Anterior cingulate cortex (tissue), 58 donors: ENCODE measurements at regions not wholly inside any gene's neighbourhood (a gene's known extent, or its start where the extent isn't known, plus 50 kb on each side); places are given as distances from the start of the nearest gene placed in this dataset.
A peak's percentile ranks its signal among the peaks of the same experiment; 100 is the strongest.

Experiments used
- DNase-seq, 58 donors: peaks; one replicate each; lab custom pipeline; 2025; lab: John Stamatoyannopoulos, UW

DNA sequence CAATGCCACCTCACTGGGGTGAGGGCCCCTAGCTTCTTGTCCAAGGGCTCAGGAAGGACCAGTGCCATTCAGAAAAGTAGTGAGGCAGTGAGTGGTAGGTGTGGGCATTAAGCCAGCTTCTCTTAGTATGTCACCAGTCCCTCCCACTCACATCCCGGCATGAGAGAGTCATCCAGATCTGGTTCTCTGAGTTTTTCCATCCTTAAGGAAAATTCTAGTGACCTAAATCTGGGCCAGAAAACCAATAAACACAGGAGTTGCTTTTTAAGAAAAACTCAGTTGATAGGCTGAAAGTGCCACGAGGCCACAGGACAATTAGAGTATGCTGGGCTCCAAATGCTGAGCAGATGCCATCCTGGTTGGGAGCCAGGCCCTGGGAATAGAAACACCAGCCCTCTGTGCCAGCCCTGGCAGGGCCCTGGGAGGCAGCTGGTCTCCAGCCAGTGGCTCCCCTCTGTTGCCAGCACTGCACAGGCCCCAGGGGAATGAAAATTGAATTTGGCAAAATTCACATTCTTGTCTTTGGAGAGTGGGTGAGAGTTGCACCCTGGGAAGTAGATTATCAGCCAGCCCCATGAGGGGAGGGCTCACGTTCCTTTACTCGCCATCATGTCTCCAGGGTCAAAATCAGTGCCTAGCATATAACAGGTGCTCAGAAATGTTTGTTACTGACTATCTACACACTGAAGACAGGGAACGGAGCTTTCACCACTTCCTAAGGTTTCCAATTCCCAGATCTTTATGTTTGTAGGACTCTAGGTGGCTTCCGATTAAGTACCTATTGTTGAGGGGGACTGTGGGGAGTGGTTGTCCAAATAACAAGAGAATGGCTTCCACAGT lies 52.8 kb downstream of the FAM43A start:
- peak in 57 of 58 donors; percentile 25 to 93 (median 81) for DNase-seq

DNA sequence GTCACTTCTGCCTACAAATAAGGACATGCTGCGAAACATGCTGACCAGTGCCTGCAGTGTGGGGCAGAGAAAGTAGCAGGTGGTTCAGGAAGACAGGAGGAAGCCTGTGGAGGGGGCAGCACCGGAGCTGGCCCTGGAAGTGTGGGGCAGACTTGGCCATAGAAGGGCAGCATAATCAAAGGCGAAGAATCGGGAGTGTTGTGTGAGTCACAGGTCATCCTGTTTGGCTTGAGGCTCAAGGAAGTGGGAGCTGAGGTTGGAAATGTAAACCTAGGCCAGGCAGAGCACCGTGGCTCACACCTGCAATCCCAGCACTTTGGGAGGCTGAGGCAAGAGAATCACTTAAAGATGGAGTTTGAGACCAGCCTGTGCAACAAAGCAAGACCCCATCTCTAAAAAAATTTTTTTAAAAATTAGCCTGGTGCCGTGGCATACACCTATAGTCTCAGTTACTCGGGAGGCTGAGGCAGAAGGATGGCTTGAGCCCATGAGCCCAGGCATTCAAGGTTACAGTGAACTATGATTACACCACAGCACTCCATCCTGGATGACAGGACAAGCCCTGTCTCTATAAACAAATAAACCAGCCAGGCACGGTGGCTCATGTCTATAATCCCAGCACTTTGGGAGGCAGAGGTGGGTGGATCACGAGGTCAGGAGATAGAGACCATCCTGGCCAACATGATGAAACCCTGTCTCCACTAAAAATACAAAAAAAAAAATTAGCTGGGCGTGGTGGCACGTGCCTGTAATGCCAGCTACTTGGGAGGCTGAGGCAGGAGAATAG lies 54.0 kb downstream of the FAM43A start:
- no peak for DNase-seq

DNA sequence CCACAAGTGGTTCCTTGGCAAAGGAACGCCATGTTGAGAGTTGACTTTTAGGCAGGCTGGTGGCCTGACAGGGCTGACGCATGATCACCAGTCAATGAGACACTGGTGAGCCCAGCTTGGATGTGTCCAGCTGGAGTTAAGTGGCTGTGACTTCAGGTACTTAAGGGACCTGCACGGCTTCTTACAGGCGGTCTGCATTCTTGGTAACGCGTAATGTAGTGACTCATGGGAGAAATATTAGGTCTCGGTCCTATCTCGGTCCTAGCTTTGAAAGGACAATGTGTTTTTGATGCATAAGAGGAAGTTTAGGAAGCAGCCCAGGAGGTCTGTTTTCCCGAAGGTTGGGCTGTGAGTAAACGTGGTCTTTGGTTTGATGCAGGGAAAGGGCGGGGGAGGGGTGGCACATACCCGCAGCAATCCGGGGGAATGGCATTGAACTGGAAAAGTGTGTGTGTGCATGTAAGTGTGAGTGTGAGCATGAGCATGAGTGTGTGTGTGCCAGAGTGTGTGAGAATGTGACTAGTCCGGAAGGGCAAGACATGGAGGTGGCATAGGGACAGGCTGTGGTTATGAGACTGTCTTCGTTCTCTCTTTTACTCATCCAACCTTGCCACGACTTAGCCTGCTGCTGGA lies 55.3 kb downstream of the FAM43A start:
- DNase-seq, result no peak

DNA sequence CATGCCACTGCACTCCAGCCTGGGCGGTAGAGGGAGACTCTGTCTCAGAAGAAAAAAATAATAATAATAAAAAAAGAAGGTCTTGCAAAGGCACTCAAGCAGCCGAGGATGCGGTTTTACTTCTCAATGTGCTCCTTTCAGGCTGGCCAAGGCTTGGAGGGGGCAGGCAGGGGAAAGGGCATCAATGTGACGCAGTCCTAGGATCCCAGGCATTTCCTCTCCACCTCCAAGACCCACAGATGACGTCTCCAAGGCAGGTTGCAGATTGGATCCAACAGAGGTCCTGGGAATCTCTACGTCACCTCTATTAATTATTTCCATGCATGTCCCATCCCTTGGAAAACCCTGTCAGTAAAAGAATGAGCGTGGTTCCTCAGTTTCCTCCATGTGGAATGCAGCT lies 56.2 kb downstream of the FAM43A start:
- DNase-seq, result no peak

DNA sequence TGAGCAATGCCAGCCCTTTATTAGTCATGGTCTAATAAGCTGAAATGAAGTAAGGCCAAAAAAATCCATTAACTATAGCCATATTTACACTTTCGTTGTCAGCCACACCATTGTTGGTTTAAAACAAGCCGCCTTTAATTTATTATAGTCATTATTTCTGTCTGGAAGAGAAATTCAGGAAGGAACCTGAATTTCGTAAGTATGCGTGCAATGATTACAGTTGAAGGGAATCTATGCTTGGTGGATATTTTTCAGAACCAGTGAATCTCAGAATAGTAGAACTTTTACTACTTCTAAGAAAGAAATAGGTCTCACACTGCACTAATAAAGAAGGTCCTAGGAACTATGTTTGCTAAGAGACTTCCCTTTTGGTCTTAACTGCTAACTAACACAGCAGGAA lies 59.1 kb downstream of the FAM43A start:
- DNase-seq, result no peak

DNA sequence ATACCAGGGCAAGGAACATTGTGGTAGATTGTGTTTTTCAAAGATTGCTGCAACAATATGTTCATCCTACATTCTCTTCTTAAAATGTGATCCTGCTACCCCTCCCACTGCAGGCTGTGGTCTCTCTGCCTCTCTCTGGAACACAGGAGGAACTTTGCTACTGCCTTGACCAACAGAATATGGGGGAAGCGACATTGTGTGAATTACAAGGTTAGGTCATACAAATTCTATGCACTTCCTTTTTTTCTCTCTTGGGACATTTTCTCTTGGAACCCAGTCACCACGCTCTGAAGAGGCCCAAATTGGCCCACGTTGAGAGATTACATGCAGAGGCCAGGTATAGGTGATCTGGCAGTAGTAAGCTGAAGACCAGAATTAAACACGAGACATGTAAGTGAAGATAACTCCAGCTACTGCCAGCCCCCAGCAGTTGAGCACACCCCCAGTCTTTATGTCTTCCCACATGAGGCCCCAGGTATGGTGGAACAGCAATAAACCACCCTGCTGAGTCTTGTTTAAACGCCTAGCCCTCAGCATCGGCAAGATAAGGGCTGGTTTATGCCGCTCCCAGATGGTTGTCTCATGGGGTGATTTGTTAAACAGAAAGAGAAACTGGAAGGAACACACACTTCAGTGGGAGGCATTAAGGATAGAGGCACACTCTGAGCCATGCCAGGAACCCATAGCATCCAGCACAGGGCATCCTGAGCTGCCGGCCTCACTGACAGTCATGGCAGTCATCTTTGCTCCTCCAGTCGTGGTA lies 59.9 kb downstream of the FAM43A start:
- DNase-seq, result no peak

DNA sequence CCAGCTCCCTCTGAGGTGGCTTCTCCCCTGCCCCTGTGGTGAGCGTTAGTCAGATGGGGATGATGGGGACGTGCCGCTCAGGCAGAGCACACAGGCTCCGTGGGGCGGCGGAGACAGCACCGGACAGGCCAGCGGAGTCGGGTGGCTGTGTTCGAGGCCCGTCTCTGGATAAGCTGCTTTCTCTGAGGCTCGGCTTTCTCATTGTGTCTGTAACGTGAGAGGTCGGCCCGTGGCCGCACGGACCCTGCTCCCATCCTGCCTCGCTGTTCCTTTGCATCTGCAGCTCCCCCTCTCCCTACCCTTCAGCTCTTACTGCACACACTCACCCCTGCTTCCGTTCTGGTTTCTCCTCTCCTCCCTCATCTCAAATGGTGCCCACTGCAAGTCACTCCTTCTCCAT lies 62.5 kb downstream of the FAM43A start:
- DNase-seq, result no peak

DNA sequence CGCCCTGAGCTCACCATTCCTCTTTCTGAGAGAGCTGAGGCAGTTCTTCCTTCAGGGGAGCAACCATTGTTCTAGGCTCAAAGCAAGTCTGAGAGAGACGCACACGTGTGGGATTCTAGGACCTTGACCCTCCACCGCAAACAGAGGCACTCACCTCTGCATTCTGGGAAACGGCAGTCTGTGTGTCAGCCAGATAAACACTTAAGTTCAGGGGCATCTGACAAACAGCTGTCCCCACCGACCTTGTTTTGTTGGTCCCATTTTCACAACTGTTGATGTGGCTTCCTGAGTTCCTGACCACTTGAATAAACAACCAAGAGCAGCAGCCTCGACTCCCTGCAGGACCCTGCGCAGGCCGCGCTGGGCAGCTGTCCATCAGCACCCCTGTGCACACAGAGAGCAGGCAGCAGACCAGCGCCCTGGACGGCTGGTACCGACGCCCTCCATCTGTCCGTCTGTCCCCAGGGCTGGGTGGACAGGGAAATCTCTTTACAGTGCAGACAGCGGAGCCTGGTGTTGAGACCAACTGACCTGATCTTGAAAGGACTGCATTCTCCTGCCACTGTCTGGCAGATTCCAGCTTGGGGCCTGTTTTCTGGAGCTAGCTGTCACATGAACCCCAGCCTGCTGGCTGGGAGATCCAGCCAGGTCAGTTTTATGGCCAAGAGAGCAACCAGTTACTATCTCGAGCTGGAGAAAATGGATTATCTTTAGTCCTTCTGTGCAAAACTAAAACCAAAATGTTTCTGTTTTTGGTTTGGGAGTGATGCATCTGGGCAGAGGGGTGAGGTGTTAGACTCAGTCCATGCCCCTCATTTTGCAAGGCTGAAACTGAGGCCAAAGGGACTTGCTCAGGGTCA lies 64.2 kb downstream of the FAM43A start:
- peak in 8 of 58 donors; percentile 3 to 41 (median 18) for DNase-seq

DNA sequence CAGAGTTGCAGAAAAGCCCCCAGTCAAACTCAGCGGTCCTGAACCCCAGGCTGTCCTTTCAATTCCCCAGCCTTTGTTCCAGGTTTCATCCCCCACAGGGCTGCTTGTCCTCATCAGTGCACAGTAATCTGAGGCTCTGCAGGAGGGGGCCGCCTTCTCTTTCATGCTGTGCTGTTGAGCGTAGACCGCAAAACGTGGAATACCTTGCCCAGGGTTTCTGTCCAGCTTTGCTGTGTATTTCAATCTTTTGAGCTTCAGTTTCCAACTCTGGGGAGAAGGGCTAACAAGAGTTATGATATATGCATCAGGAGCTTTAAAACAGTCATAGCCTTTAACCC lies 64.8 kb downstream of the FAM43A start:
- no peak for DNase-seq

DNA sequence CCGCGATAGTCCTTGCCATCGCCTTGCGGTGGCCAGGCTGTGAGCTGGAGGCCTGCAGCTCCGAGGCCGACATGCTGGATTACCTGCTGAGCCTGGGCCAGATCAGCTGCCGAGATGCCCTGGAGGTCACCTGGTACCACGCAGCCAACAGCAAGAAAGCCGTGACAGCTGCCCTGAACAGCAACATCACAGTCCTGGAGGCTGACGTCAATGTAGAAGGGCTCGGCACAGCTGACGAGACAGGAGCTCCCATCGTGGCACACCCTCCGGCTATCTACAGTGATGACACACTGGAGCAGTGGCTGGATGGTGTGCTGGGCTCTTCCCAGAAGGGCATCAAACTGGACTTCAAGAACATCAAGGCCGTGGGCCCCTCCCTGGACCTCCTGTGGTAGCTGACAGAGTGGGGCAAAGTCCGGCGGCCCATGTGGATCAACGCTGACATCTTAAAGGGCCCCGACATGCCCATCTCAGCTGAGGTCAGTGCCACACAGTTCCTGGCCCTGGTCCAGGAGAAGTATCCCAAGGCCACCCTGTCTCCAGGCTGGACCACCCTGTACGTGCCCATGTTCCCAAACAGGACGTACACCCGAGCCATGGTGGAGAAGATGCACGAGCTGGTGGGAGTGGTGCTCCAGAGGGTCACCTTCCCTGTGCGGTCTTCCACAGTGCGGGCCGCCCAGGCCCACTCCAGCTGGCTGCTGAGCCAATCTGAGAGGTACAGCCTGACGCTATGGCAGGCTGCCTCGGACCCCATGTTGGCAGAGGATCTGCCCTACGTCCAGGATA lies 70.2 kb downstream of the FAM43A start:
- DNase-seq, result no peak

DNA sequence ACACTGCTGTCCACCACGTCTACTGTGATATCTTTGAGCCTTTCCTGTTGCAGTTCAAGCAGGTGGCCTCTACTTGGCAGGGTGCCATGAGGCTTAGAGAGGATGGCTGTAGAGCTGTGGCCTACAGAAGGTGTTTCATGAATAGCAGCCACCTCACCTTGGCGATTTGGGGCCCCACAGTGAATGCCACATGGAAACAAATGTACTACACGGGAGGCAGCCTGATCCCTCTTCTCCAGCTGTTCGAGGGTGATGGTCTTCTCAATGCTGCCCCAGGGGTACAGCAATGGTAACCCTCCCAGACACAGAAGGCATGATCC lies 70.7 kb downstream of the FAM43A start:
- DNase-seq, result peak in 2 of 58 donors; percentile 12 to 43

DNA sequence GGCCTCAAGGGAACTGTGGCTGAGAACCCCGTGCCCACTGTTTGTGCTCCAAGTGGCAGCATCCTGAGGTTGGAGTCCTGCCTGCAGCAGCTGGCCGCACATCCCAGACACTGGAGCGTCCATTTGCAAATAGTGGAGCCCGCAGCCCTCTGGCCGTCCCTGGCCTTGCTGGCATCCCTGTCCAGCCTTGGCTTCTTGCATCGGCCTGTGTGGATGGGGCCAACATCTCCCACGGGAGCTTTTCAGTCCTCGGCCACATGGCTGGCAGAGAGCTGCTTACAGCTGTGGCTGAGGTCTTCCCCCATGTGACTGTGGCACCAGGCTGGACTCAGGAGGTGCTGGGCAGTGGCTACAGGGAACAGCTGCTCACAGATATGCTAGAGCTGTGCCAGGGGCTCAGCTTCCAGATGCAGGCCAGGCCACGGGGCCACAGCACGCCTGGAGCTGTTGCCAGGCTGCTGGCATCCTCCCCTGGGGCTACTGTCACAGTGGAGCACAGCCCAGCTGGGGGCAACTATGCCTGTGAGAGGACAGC lies 71.2 kb downstream of the FAM43A start:
- peak; percentile 16 to 99 (median 86) for DNase-seq

DNA sequence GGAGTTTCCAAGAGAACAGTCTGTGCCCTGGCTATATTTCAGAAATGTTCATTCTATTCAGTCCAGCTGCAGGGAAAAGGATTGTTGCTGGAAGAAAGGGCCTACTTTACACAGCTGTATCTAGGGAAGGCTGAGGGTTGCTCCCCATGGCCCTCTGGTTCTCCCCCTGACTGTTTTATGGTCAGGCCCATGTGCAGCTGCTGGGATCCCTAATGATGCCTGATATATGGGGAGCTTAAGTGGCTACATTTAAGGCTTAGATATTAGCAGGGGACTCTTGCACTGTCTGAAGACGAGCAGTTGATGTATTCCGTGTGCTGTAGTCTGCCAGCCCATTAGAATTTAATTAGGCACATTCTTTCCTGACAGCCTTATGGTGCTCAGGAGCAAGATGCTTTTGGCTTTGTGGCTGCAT lies 72.0 kb downstream of the FAM43A start:
- peak in 17 of 58 donors; percentile 5 to 65 (median 20) for DNase-seq

DNA sequence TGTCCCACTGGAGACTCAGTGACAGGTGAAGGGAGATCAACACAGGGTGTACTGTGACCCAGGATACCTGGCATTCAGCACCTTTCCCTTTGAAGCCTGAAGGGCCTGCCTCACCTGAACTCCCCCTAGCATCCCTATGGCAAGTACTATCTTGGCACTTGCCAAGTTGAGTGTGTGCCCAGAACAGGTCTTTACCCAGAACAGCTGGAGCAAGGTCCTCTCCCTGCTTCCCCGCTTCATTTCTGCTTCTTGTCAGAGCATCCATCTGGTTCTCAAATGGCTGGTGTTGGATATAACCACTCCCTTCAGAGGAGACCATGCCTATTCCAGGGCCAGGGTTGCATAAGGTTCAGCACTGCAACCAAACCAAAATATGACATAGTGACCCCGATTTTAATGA lies 73.0 kb downstream of the FAM43A start:
- DNase-seq, result no peak

DNA sequence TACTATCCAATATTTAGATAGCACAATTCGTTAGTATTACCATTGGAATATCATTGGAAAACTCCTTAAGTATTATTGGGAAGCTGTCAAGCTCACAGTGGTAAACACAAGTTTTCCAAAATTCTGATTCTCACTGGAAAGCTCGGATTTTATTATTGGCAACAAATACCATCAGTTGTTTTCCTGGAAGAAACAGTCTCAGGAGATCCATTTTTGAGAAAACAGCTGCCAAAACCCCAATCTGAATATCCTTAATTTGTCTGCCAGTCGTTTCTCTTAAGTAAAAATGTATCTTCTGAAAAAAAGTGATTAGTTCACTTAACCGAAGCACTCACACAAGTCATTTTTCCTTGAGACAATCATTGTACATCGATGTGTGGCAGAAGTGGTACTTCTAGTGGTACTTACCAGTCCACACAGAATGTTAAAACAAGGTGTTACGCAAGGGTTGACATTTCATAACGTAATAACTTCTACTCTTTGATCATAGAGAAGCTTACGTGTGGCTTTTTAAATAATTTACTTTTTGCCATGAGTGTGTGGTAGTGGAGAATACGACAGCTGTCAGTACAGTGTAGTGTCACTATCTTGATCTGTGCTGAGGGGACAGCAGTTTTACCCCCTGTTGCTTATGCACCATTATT lies 74.9 kb downstream of the FAM43A start:
- no peak for DNase-seq

DNA sequence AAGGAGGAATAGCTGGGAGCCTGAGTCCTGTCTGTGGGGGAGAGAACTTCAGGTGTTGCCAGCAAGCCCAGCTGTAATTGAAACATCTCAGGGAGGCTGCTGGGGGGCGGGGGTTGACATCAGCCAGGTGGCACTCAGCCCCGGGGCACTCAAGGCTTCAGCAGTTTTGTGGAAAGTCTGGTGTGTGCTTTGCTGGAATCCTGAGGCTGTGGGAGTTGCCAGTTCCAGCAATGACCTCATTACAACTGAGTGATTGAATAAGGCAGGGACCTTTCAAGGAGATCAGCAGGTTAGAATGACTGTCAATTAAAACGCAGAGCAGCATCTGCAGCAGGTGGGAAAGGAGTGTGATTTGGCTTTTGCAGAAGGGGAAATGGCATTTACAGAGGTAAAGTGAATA lies 75.7 kb downstream of the FAM43A start:
- DNase-seq, result peak in 1 of 58 donors; percentile 12

DNA sequence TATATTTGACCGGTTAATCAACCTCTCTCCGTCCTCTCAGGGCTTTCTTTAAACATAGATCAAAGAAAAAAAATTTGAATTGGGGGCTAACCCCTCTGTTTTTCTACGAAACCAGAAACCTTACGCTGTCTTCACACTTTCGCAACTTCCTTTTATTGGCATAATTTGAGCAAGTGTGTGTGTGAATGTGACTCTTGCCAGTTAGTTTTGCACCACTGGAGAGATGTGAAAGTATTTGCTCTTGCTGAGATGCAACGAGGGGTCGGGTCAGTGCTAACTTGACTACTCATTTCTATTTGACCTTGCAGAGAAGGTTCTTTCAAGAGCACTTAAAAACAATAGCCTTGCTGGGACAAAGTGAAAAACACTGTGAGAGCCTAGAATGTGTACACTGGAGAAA lies 81.2 kb downstream of the FAM43A start:
- DNase-seq, result no peak
